ENCODE measurements at regions not wholly inside any gene's neighbourhood (a gene's known extent, or its start where the extent isn't known, plus 50 kb on each side); places are given as distances from the start of the nearest gene placed in this dataset.

DNA sequence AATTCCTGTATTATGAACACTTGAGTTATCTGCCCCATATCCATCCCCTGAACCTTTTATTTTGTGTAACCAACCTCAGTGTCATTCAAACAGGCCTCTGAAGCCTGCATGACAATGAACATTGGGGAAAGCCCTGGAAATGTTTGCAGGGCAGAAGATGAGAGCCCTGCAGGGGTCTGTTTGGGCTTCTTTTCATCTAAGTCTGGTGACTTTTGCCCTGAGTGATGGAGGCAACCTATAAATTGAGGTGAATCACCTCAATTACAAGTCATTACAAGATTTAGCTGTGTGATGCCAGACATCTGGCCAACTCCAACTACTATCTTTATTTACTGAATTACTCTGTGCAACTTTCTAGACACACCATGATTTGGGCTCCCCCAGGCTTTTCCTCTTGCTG, 189.2 kb downstream of the MAF start:
- DNase-seq (ENCODE audit: low read depth): no peak
- Histone ChIP-seq H3K36me3 (ENCODE audit: control insufficient read depth, insufficient read depth, low read length) (no peaks in the 10 kb centered on the region), H3K27me3 (ENCODE audit: control insufficient read depth, insufficient read depth, low read length) (no peaks in the 10 kb centered on the region), H3K4me3 (ENCODE audit: low read depth, low read length) (no peak overlapping the region)
- no peak for TF ChIP-seq CTCF (IDR thresholded peaks at IDR 0.05; ENCODE audit: insufficient read depth, low read length, poor library complexity, severe bottlenecking)

- H3K4me3 ChIP-seq (ENCODE audit: low read depth, low read length): no peak overlapping the region
- TF ChIP-seq CTCF (IDR thresholded peaks at IDR 0.05; ENCODE audit: insufficient read depth, low read length, poor library complexity, severe bottlenecking): no peak
- no peak for DNase-seq (ENCODE audit: low read depth)
- H3K36me3 ChIP-seq (ENCODE audit: control insufficient read depth, insufficient read depth, low read length): no peaks in the 10 kb centered on the region
- H3K27me3 ChIP-seq (ENCODE audit: control insufficient read depth, insufficient read depth, low read length): no peaks in the 10 kb centered on the region
These were observed 190.6 kb downstream of the MAF start for GRCh38 chr16:79409978-79410377.

- Histone ChIP-seq H3K27me3 (ENCODE audit: control insufficient read depth, insufficient read depth, low read length) (no peaks in the 10 kb centered on the region), H3K4me3 (ENCODE audit: low read depth, low read length) (no peak overlapping the region), H3K36me3 (ENCODE audit: control insufficient read depth, insufficient read depth, low read length) (no peaks in the 10 kb centered on the region)
- no peak for DNase-seq (ENCODE audit: low read depth)
- TF ChIP-seq CTCF (IDR thresholded peaks at IDR 0.05; ENCODE audit: insufficient read depth, low read length, poor library complexity, severe bottlenecking): no peak
These were observed 192.2 kb downstream of the MAF start for GRCh38 chr16:79408355-79408754.

DNA sequence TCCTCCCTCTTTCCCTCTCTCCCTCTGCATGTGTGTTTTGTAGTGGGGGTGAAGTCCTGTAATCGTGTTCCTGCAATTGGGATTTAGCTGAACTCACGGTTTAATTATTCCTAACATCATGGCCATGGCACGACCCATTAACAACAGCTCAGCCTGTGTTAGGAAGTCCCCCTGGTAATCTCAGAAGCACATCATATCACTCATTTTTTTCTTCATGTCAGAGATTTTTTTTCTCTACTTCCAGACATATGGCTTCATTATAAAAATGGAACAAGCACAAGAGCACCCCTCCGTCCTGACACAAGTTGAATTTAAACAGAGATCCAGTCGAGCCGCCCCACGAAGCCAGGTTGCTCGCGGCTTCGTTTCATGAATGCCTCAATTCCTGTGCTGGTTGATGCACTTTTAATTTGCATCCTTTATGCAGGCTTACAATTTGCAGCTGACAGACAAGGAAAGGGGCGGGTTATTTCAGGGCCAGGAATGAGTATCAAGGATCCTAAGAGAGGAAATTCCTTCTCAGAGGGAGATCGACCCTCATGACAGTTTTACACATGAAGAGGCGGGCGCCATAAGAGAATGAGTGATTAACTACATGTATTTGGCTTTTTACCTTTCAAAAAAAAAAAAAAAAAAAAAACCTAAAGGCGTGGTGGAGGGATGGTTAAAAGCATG, 192.9 kb downstream of the MAF start:
- H3K36me3 ChIP-seq (ENCODE audit: control insufficient read depth, insufficient read depth, low read length): no peaks in the 10 kb centered on the region
- DNase-seq (ENCODE audit: low read depth): no peak
- no peaks in the 10 kb centered on the region for H3K27me3 ChIP-seq (ENCODE audit: control insufficient read depth, insufficient read depth, low read length)
- H3K4me3 ChIP-seq (ENCODE audit: low read depth, low read length): no peak overlapping the region
- no peak for TF ChIP-seq CTCF (IDR thresholded peaks at IDR 0.05; ENCODE audit: insufficient read depth, low read length, poor library complexity, severe bottlenecking)

DNA sequence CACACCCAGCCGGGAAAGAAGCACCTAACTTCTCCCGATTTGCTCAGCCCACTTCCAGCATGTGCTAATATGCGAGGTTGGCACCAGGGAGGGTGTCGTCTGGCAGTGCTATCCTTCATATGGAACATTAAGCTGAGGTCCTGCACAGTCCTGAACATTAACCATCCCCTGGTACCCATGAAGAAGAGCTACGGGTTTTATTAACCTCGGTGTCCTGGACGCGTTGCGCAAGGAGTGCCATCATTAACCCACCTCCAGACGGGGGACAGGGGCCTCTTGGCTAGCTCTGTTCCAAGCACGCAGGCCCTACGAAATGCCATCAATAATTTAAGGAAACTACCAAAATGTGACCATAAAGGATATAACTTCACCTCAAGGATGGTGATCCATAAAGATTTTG, 193.5 kb downstream of the MAF start:
- no peak overlapping the region for H3K4me3 ChIP-seq (ENCODE audit: low read depth, low read length)
- no peaks in the 10 kb centered on the region for H3K36me3 ChIP-seq (ENCODE audit: control insufficient read depth, insufficient read depth, low read length)
- DNase-seq (ENCODE audit: low read depth): no peak
- no peak for TF ChIP-seq CTCF (IDR thresholded peaks at IDR 0.05; ENCODE audit: insufficient read depth, low read length, poor library complexity, severe bottlenecking)
- H3K27me3 ChIP-seq (ENCODE audit: control insufficient read depth, insufficient read depth, low read length): no peaks in the 10 kb centered on the region

DNA sequence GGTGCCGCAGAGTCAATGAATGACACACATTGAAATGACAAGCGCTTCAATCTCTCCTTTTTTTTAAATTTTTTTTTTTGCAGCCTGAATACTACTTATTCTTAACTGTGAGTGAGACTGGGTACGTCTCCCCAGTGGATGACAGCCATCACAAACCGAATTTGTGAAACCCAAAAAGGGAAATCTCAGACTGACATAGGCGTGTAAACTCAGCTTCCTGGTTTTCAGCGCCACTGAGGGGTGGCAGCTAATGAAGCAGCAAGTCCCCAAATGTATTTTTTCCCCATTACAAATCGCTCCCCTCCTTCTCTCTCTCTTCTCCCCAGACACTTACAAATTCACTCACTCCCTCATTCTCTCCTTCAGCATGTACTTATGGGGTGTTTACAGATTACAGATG, 196.0 kb downstream of the MAF start:
- H3K36me3 ChIP-seq (ENCODE audit: control insufficient read depth, insufficient read depth, low read length): no peaks in the 10 kb centered on the region
- no peak overlapping the region for H3K4me3 ChIP-seq (ENCODE audit: low read depth, low read length)
- H3K27me3 ChIP-seq (ENCODE audit: control insufficient read depth, insufficient read depth, low read length): no peaks in the 10 kb centered on the region
- no peak for TF ChIP-seq CTCF (IDR thresholded peaks at IDR 0.05; ENCODE audit: insufficient read depth, low read length, poor library complexity, severe bottlenecking)
- no peak for DNase-seq (ENCODE audit: low read depth)
